ENCODE measurements at regions not wholly inside any gene's neighbourhood (a gene's known extent, or its start where the extent isn't known, plus 50 kb on each side); places are given as distances from the start of the nearest gene placed in this dataset.
"Not testable (repeated sequence)": the region's sequence is repeated elsewhere in the genome, so short reads cannot be mapped to it uniquely, and the experiment has no call there.

DNA sequence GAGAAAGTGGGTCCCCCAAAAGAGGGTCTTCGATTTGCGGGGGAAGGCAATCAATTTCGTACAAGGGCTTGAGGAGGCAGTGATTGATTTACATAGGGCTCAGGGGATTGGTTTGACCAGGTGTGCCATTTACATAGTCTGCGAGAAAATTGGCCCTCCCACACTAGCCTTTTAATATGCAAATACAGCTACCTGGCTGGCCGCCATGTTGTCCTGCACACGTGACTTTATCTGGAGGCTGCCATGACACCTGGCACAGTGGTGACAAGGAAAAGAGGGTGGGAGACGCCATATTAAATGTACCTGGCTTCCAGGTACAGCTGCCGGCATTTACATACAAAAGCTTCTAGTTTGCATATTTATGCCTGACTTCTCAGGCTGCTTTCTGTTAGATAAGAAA is 1577.2 kb upstream of the LRRTM3 start:
- DNase-seq (ENCODE audit: low spot score) = no peak

DNA sequence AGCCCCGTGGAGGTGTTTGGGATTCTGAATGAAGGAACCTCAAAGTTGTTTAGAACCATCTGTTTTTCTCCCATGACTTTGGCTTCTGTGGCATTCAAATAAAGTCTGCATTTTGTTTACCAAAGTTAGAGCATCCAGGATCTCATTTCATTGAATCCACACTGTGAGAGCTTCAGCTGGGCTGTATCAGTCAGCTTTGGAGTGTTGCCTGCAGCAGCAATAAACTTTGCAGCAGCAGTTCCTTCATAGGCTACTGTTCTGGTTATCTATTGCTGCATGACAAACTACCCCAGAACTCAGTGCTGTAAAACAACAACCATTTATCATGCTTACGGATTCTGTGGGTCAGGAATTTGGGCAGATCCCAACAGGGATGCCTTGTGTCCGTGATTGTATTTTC is 1575.2 kb upstream of the LRRTM3 start:
- DNase-seq (ENCODE audit: low spot score) = no peak

- no peak for DNase-seq (ENCODE audit: low spot score)
These were observed 1570.6 kb upstream of the LRRTM3 start for GRCh38 chr10:65355141-65355680.

DNA sequence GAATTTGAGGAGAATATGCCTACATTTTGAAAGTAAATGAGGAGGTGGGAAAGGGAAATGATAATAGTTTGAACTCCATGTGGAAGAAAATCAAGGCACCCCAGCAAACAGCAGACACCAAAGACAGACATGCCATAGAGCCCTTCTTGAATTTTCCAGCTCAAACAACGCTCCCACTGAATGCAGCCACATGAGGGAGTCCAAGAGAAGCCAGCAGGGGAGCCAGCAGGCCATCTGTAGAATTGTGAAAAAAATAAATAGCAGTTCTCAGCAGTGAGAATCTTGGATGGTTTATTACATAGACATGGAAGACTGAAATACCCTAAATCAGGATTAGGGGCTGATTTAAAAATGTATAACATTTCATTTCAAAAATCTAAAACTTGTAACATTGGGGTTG is 1567.3 kb upstream of the LRRTM3 start:
- no peak for DNase-seq (ENCODE audit: low spot score)

DNA sequence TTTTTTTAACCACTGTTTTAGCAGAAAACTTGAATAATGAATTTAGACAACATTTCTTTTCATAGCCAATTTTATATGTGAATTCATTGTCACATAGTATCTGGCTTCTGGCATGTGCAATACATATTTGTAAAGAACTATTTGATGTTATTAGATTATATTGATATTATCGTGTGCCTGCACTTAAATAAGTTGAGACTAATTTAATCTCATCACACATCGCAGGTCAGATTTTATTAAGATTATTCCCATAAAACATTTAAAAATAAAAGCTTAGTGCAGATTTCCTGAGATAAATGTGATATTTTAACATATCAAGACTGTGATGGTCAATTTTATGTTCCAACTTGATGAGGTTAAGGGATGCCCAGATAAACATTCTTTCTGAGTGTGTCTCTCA is 1565.3 kb upstream of the LRRTM3 start:
- no peak for DNase-seq (ENCODE audit: low spot score)

- no peak for DNase-seq (ENCODE audit: low spot score)
These were observed 1560.0 kb upstream of the LRRTM3 start for GRCh38 chr10:65365878-65366277.

DNA sequence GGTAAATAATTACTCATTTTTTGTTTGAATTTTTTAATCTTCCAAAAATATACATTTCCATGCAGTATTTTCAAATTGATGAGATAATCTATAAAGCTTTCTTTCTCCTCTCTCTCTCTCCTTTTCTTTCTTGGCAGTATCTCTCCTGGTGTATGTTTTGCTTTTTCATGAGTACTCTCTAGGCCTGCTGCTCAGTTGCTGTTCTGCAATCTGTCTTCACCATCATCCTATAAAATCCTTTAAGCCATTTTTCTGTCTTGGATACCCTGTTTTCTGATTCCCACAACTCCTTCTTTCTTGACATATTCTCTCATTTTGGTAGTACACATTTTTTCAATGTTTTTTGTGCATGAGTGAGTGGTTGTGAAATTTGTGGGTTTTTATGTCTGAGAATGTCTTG is 1558.1 kb upstream of the LRRTM3 start:
- no peak for DNase-seq (ENCODE audit: low spot score)

DNA sequence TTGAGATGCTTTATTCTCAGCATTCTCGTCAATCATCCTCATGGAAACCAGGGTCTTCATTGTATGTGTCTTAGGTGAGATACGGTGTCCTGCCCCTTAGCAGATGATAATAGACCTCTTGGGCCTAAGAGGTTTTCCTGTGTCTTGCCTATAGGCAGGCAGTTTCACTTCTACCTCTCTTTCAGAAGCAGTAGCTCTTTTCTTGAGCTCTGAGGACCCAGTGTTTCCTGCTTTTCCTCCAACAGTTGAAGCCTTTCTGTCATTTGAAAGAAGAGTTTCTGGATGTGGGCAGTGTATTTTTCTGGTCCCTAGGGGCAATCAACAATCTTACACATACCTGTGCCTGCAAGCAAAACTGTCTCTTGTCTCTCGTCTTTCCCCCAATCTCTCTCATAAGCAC is 1550.3 kb upstream of the LRRTM3 start:
- no peak for DNase-seq (ENCODE audit: low spot score)

- no peak for DNase-seq (ENCODE audit: low spot score)
These were observed 1548.1 kb upstream of the LRRTM3 start for GRCh38 chr10:65377687-65378086.

- no peak for DNase-seq (ENCODE audit: low spot score)
These were observed 1531.1 kb upstream of the LRRTM3 start for GRCh38 chr10:65394502-65395297.

- no peak for DNase-seq (ENCODE audit: low spot score)
These were observed 1530.2 kb upstream of the LRRTM3 start for GRCh38 chr10:65395631-65396030.

- no peak for DNase-seq (ENCODE audit: low spot score)
These were observed 1528.8 kb upstream of the LRRTM3 start for GRCh38 chr10:65396997-65397396.

GRCh38 chr10:65408401-65408800 is 1517.4 kb upstream of the LRRTM3 start:
- DNase-seq (ENCODE audit: low spot score) = no peak

GRCh38 chr10:65413001-65413400 is 1512.8 kb upstream of the LRRTM3 start:
- DNase-seq (ENCODE audit: low spot score) = no peak

DNA sequence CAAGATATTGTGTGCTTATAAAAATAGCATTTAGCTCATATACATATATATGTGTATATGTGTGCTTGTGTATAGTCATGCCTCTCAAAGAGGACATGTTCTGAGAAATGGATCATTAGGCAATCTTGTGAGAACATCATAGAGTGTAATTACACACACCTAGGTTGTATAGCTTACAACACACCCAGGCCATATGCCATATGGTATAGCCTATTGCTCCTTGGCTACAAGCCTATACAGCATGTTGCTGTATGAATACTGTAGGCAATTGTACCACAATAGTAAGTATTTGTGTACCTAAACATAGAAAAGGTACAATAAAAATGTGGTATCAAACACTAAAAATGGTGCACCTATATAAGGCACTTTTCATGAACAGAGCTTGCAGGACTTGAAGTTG is 1510.5 kb upstream of the LRRTM3 start:
- no peak for DNase-seq (ENCODE audit: low spot score)

DNA sequence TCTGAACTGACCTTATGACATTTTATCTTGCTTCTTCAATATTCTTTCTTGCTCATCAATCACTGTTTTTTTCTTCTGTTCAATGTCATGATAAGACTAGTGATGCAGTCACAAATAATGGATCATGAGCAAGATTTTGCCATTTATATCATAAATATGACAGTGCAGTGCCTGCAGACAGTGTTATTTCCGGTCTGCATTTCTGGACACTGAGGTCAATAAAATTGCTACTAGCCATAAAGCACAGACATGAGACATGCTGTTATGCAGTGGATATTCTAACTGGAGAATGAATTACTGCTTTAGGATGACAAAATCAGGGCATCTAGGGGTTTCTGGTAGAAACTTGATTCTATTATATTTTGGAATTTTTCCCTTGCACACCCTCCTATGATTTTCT is 1509.7 kb upstream of the LRRTM3 start:
- no peak for DNase-seq (ENCODE audit: low spot score)

DNA sequence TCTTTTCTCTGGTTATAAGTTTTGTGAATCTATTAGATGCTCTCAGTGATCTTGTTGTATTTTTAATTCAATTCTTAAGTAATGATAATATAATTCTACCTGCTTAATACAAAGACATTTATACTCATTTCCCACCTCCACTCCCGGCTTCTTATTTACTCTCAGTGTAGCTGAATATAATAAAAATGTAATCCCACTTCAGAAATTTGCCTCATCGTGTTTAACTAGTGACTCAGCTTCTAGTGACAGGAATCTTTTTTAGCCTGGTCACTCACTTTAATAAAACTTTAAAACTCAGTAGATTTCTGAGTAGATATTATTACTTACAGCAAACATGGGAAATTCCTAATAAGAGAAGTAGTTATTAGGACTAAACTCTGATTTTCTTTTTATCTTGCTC is 1506.2 kb upstream of the LRRTM3 start:
- DNase-seq (ENCODE audit: low spot score) = no peak

DNA sequence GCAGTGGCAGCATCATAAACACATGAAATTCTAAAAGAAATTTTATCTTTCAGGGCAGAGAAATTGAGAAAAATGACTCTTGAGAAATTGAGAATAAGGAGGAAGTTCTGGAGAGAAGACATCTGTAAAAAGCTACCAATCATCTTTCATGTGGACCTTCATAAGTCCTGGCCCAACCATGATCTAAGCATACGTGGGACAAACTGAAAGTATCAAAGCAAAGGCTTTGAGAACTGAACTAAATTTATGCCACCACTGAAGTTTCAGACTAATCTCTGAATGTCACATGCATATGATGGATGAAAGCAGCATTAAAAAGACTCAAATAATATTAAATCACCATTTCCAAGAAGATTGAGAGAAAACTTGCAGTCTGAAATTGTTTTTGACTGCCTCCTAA is 1502.8 kb upstream of the LRRTM3 start:
- DNase-seq (ENCODE audit: low spot score) = no peak

- not testable (repeated sequence) for DNase-seq (ENCODE audit: low spot score)
These were observed 1496.5 kb upstream of the LRRTM3 start for GRCh38 chr10:65429381-65429780.

- no peak for DNase-seq (ENCODE audit: low spot score)
These were observed 1494.9 kb upstream of the LRRTM3 start for GRCh38 chr10:65430979-65431378.

DNA sequence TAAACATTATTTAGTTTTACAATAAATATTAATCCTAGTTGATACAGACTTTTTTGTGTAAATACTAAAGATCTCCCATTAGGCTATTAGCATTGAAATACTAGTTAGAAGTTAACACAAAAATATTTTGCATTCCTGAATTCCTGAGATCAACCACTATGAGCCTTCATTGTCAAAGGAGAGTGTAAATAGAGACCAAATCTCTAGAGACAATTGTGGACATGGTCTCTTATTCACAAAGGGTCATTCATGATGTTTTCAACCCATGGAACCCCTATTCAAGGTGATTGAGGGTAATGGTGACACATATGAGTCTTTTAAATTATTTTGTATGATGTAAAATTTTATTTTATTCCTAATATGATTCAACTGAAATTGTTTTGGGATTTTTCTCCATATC is 1454.8 kb upstream of the LRRTM3 start:
- DNase-seq (ENCODE audit: low spot score) = no peak

DNA sequence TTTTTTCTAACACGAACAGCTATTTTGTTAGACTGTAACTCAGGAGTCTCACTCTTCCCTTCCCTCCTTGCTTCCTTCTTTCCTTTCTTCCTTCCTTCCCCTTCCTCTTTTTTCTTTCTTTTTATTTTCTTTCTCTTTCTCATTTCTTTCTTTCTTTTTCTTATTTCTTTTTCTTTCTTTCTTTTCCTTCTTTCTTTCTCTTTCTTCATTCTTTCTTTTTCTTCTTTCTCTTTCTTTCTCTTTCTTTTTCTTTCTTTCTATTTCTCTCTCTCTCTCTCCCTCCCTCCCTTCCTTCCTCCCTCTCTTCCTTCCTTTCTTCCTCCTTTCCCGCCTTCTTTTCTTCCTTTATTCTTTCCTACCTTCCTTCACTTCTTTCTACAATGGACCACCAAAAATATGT is 1443.0 kb upstream of the LRRTM3 start:
- no peak for DNase-seq (ENCODE audit: low spot score)

GRCh38 chr10:65491799-65492198 is 1434.0 kb upstream of the LRRTM3 start:
- no peak for DNase-seq (ENCODE audit: low spot score)

- no peak for DNase-seq (ENCODE audit: low spot score)
These were observed 1429.3 kb upstream of the LRRTM3 start for GRCh38 chr10:65496541-65496940.

Measured in AG08395 (cell line).